IMR-90 (cell line): ENCODE measurements at regions not wholly inside any gene's neighbourhood (a gene's known extent, or its start where the extent isn't known, plus 50 kb on each side); places are given as distances from the start of the nearest gene placed in this dataset.

Source experiments
- CEBPB ChIP-seq: IDR thresholded peaks from 2 replicates; pipeline ENCODE4 v1.6.1; 2012; ENCODE audit warnings: low read depth, low read length, improper control_type of control experiment
- CTCF ChIP-seq: conservative IDR thresholded peaks from 2 replicates; pipeline ENCODE4 v1.5.1; 2012; ENCODE audit warnings: mild to moderate bottlenecking, low read depth, low read length, improper control_type of control experiment

GRCh38 chr4:56092540-56092939 is 143.8 kb downstream of the CEP135 start:
- TF ChIP-seq CEBPB (no peak), CTCF (no peak)
